T1000 (cell line): ENCODE measurements at regions not wholly inside any gene's neighbourhood (a gene's known extent, or its start where the extent isn't known, plus 50 kb on each side); places are given as distances from the start of the nearest gene placed in this dataset.

ENCODE experiments used
- DNase-seq: peaks from one replicate; lab custom pipeline; 2025; ENCODE audit warnings: mixed read lengths; lab: John Stamatoyannopoulos, UW

GRCh38 chr7:106419455-106420182 lies 134.8 kb upstream of the NAMPT start:
- no peak for DNase-seq

GRCh38 chr7:106418526-106418925 lies 133.7 kb upstream of the NAMPT start:
- no peak for DNase-seq

GRCh38 chr7:106418094-106418493 lies 133.3 kb upstream of the NAMPT start:
- DNase-seq: no peak

- no peak for DNase-seq
Observed at GRCh38 chr7:106417273-106417902, 132.6 kb upstream of the NAMPT start.

GRCh38 chr7:106416430-106416829 lies 131.6 kb upstream of the NAMPT start:
- DNase-seq: no peak

GRCh38 chr7:106415433-106415832 lies 130.7 kb upstream of the NAMPT start:
- no peak for DNase-seq

GRCh38 chr7:106413446-106413845 lies 128.7 kb upstream of the NAMPT start:
- DNase-seq: no peak

- no peak for DNase-seq
Observed at GRCh38 chr7:106405697-106406141, 120.9 kb upstream of the NAMPT start.

- no peak for DNase-seq
Observed at GRCh38 chr7:106402898-106403297, 118.1 kb upstream of the NAMPT start.

GRCh38 chr7:106400923-106401322 lies 116.1 kb upstream of the NAMPT start:
- DNase-seq: no peak

- DNase-seq: no peak
Observed at GRCh38 chr7:106398786-106399185, 114.0 kb upstream of the NAMPT start.

- DNase-seq: no peak
Observed at GRCh38 chr7:106397994-106398393, 113.2 kb upstream of the NAMPT start.

GRCh38 chr7:106394526-106394925 lies 109.7 kb upstream of the NAMPT start:
- DNase-seq: no peak

- DNase-seq: no peak
Observed at GRCh38 chr7:106393564-106394251, 108.9 kb upstream of the NAMPT start.

- no peak for DNase-seq
Observed at GRCh38 chr7:106392590-106392989, 107.8 kb upstream of the NAMPT start.

GRCh38 chr7:106392144-106392543 lies 107.4 kb upstream of the NAMPT start:
- DNase-seq: no peak

GRCh38 chr7:106386958-106387357 lies 102.2 kb upstream of the NAMPT start:
- DNase-seq: no peak

GRCh38 chr7:106384373-106384772 lies 99.6 kb upstream of the NAMPT start:
- no peak for DNase-seq

- no peak for DNase-seq
Observed at GRCh38 chr7:106382929-106383328, 98.1 kb upstream of the NAMPT start.

- no peak for DNase-seq
Observed at GRCh38 chr7:106382129-106382528, 97.3 kb upstream of the NAMPT start.

GRCh38 chr7:106381252-106381651 lies 96.5 kb upstream of the NAMPT start:
- no peak for DNase-seq

- DNase-seq: no peak
Observed at GRCh38 chr7:106377847-106378361, 93.1 kb upstream of the NAMPT start.
